A673 (cell line): ENCODE measurements at regions not wholly inside any gene's neighbourhood (a gene's known extent, or its start where the extent isn't known, plus 50 kb on each side); places are given as distances from the start of the nearest gene placed in this dataset.

ENCODE experiments used
- EZH2 ChIP-seq: fragments of 200-600 bp; sonication (generic); IDR thresholded peaks from 2 replicates; pipeline ENCODE4 v1.6.1; 2017; ENCODE audit warnings: borderline replicate concordance, low read depth, mild to moderate bottlenecking, mixed read lengths, antibody characterized with exemption, low read length; ENCODE audit not compliant: poor library complexity, severe bottlenecking
- TF ChIP-seq, protein P1 (sequence below): fragments of 300-800, 200-600 bp; sonication (generic); conservative IDR thresholded peaks from 2 replicates; pipeline ENCODE4 v1.5.1; 2017; ENCODE audit warnings: low read depth, mild to moderate bottlenecking, antibody characterized with exemption, low read length, moderate library complexity, mixed read lengths

DNA sequence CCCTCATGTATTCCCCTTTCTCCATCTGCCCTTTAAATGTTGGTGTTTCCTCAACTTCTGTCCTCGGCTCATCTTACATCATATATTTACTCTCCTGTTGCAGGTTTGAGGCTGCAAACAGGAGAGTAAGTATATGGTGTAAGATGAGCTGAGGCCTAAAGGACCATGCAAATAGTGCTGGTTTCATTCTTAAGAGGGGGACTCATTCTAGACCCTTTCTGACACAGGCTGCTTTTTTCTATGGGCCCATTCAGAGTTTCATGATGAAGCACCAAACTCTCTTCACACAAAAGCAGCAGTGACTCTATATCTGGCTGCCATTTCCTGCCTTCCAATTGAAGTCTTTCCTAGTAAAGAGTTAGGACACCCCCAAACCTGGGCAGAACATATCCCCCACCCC, 218.5 kb downstream of the PHLDA1 start:
- TF ChIP-seq, protein P1, sequence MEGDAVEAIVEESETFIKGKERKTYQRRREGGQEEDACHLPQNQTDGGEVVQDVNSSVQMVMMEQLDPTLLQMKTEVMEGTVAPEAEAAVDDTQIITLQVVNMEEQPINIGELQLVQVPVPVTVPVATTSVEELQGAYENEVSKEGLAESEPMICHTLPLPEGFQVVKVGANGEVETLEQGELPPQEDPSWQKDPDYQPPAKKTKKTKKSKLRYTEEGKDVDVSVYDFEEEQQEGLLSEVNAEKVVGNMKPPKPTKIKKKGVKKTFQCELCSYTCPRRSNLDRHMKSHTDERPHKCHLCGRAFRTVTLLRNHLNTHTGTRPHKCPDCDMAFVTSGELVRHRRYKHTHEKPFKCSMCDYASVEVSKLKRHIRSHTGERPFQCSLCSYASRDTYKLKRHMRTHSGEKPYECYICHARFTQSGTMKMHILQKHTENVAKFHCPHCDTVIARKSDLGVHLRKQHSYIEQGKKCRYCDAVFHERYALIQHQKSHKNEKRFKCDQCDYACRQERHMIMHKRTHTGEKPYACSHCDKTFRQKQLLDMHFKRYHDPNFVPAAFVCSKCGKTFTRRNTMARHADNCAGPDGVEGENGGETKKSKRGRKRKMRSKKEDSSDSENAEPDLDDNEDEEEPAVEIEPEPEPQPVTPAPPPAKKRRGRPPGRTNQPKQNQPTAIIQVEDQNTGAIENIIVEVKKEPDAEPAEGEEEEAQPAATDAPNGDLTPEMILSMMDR, result no peak
- no peak for TF ChIP-seq EZH2
